Pancreas (tissue), 10 donors: ENCODE measurements at regions not wholly inside any gene's neighbourhood (a gene's known extent, or its start where the extent isn't known, plus 50 kb on each side); places are given as distances from the start of the nearest gene placed in this dataset.
"Not testable (repeated sequence)": the region's sequence is repeated elsewhere in the genome, so short reads cannot be mapped to it uniquely, and the experiment has no call there.

Experiments used
- ATAC-seq, 4 donors: fragments of 200-7000 bp; cut with Tn5 transposase; one replicate each; pipeline versions ENCODE4 v1.8.0 to v1.9.1; 2020; ENCODE audit warnings: mild to moderate bottlenecking in 4 of 4, moderate library complexity in 4 of 4
- DNase-seq, 6 donors: peaks; one replicate each; pipeline ENCODE4 v3.0.0-alpha.2; 2020
- FAIRE-seq: peaks from 2 replicates; lab custom pipeline; 2012; peaks lifted over from hg19 to GRCh38; lab: Jason Lieb, UNC
- H3K27ac ChIP-seq, 4 donors: fragments of 200-600 bp; sonication (generic); 1 replicate in 3 of 4; 2 replicates in 1 of 4; pipeline versions ENCODE4 v1.5.0 to v1.8.0; 2020
- H3K27me3 ChIP-seq, 4 donors: fragments of 200-600 bp; one replicate each; pipeline ENCODE4 v1.8.0; 2021
- H3K36me3 ChIP-seq, 3 donors: fragments of 200-600 bp; sonication (generic) in 1 of 3; one replicate each; pipeline versions ENCODE4 v1.5.0 to v1.8.0; 2020 to 2021
- H3K4me1 ChIP-seq, 3 donors: fragments of 200-600 bp; one replicate each; pipeline ENCODE4 v1.8.0; 2021
- H3K4me3 ChIP-seq, 4 donors: fragments of 200-600 bp; sonication (generic) in 2 of 4; one replicate each; pipeline versions ENCODE4 v1.5.0 to v1.8.0; 2020 to 2021
- H3K9me3 ChIP-seq, 4 donors: fragments of 200-600 bp; one replicate each; pipeline ENCODE4 v1.8.0; 2021
- WGBS, 2 donors: extraction: QIAGEN DNeasy Blood & Tissue Kit; methylation state at CpG; one replicate each; pipeline ENCODE4 v1.1.7; 2013; 5-methylcytosine and 5-hydroxymethylcytosine counted together
- intact Hi-C, 3 donors: fragments of 100-400 bp; cut with DNase I; formaldehyde crosslinking; loops; one replicate each; pipeline versions ENCODE4 v1.11.1 to v1.14.2; 2022
- TF ChIP-seq, protein P1 (sequence below), 4 donors: fragments of 200-600 bp; sonication (generic) in 3 of 4; IDR thresholded peaks; one replicate each; pipeline versions ENCODE4 v1.5.0 to v1.8.0; 2021; ENCODE audit warnings: antibody characterized with exemption in 4 of 4
- donor health status: healthy with polysubstance abuse.
- donor health status: DM: no; HTN: no; CAD: no; lungs with moderate emphysema.
- donor health status: DM: no; HTN: no; CAD: no.
- donor health status: control.
- donor health status: control.
- donor health status: Bipolar disorder and iron deficiency.
- donor health status: DM: yes; HTN: yes; CAD: no.
- donor health status: DM: no; HTN: no; CAD: no.
- donor health status: DM: no; HTN: no; CAD: no.
- donor health status: DM: yes; HTN: yes; CAD: no.

- ATAC-seq (no peak), FAIRE-seq (no peak), DNase-seq (no peak)
- no peak overlapping the region for H3K4me3 ChIP-seq
- peaks cover 7 to 11% (median 11%) of the 10 kb centered on the region in 3 donors for H3K4me1 ChIP-seq
- H3K9me3 ChIP-seq: no peaks in the 10 kb centered on the region
- no peaks in the 10 kb centered on the region for H3K27me3 ChIP-seq
- WGBS, 2 donors: 67 to 68% methylated on average over 5 of the region's 5 CpGs
- H3K36me3 ChIP-seq: no peaks in the 10 kb centered on the region
- H3K27ac ChIP-seq: no peak overlapping the region
- intact Hi-C loops: loop anchor here in 2 of 3 donors (2.0 to 10.0 kb wide), 3 partner anchors 294 to 334 kb away; no protein-coding TSS in a partner anchor
- TF ChIP-seq, protein P1, sequence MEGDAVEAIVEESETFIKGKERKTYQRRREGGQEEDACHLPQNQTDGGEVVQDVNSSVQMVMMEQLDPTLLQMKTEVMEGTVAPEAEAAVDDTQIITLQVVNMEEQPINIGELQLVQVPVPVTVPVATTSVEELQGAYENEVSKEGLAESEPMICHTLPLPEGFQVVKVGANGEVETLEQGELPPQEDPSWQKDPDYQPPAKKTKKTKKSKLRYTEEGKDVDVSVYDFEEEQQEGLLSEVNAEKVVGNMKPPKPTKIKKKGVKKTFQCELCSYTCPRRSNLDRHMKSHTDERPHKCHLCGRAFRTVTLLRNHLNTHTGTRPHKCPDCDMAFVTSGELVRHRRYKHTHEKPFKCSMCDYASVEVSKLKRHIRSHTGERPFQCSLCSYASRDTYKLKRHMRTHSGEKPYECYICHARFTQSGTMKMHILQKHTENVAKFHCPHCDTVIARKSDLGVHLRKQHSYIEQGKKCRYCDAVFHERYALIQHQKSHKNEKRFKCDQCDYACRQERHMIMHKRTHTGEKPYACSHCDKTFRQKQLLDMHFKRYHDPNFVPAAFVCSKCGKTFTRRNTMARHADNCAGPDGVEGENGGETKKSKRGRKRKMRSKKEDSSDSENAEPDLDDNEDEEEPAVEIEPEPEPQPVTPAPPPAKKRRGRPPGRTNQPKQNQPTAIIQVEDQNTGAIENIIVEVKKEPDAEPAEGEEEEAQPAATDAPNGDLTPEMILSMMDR (IDR thresholded peaks at IDR 0.05): no peak
Measured at GRCh38 chr18:8989017-8989416, 113.5 kb upstream of the NDUFV2 start.

- DNase-seq: peak in 4 of 6 donors; percentile 7 to 56 (median 32)
- FAIRE-seq: no peak
- H3K27ac ChIP-seq: no peak overlapping the region
- H3K4me1 ChIP-seq: peaks cover 7 to 11% (median 11%) of the 10 kb centered on the region in 3 donors
- H3K27me3 ChIP-seq: no peaks in the 10 kb centered on the region
- TF ChIP-seq, protein P1 (IDR thresholded peaks at IDR 0.05): no peak
- WGBS, 2 donors: 88 to 91% methylated on average over 10 of the region's 10 CpGs
- H3K9me3 ChIP-seq: no peaks in the 10 kb centered on the region
- no peak overlapping the region for H3K4me3 ChIP-seq
- ATAC-seq: no peak
- intact Hi-C loops: loop anchor here in 2 of 3 donors (2.0 to 10.0 kb wide), 3 partner anchors 295 to 335 kb away; no protein-coding TSS in a partner anchor
- no peaks in the 10 kb centered on the region for H3K36me3 ChIP-seq
Measured at GRCh38 chr18:8989855-8990254, 112.6 kb upstream of the NDUFV2 start.

GRCh38 chr18:8990276-8991031, 112.0 kb upstream of the NDUFV2 start:
- TF ChIP-seq, protein P1 (IDR thresholded peaks at IDR 0.05): no peak
- H3K36me3 ChIP-seq: no peaks in the 10 kb centered on the region
- 40 to 41% methylated on average over 27 of the region's 27 CpGs for WGBS, 2 donors
- DNase-seq: peak; percentile 69 to 93 (median 84)
- H3K27ac ChIP-seq: no peak overlapping the region
- no peaks in the 10 kb centered on the region for H3K9me3 ChIP-seq
- peak; percentile 83 to 90 (median 85) for ATAC-seq
- no peak overlapping the region for H3K4me3 ChIP-seq
- no peaks in the 10 kb centered on the region for H3K27me3 ChIP-seq
- H3K4me1 ChIP-seq: peaks cover 7 to 11% (median 11%) of the 10 kb centered on the region in 3 donors
- intact Hi-C loops: no loop called here
- no peak for FAIRE-seq

GRCh38 chr18:8991155-8991554, 111.3 kb upstream of the NDUFV2 start:
- TF ChIP-seq, protein P1 (IDR thresholded peaks at IDR 0.05): no peak
- Histone ChIP-seq H3K4me3 (no peak overlapping the region), H3K4me1 (peaks cover 7 to 11% (median 11%) of the 10 kb centered on the region in 3 donors), H3K36me3 (no peaks in the 10 kb centered on the region), H3K27me3 (no peaks in the 10 kb centered on the region), H3K27ac (no peak overlapping the region), H3K9me3 (no peaks in the 10 kb centered on the region)
- no peak for DNase-seq
- intact Hi-C loops: no loop called here
- FAIRE-seq: no peak
- ATAC-seq: no peak
- WGBS, 2 donors: 87 to 88% methylated on average over 2 of the region's 2 CpGs

DNA sequence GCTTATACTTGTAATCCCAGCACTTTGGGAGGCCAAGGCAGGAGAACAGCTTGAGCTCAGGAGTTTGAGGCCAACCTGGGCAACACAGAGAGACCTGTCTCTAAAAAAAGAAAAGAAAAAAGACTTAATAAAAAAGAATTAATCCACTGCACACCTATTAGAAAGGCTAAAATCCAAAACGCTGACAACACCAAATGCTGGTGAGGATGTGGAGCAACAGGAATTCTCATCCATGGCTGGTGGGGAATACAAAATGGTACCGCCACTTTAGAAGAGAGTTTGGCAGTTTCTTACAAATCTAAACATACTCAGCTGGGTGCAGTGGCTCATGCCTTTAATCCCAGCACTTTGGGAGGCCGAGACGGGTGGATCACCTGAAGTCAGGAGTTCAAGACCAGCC, 110.0 kb upstream of the NDUFV2 start:
- WGBS, 2 donors: 94 to 97% methylated on average over 4 of the region's 4 CpGs
- H3K27me3 ChIP-seq, H3K36me3 ChIP-seq, H3K9me3 ChIP-seq, DNase-seq, FAIRE-seq, H3K4me1 ChIP-seq, ATAC-seq, intact Hi-C loops, H3K4me3 ChIP-seq, H3K27ac ChIP-seq: not testable (repeated sequence)
